ENCODE measurements at regions not wholly inside any gene's neighbourhood (a gene's known extent, or its start where the extent isn't known, plus 50 kb on each side); places are given as distances from the start of the nearest gene placed in this dataset.

GRCh38 chrX:47751670-47752069, 85.0 kb upstream of the ZNF81 start:
- H3K9me3 Mint-ChIP-seq (ENCODE audit: unreplicated experiment): no peaks in the 10 kb centered on the region
- H3K36me3 Mint-ChIP-seq (ENCODE audit: low read depth, unreplicated experiment): no peaks in the 10 kb centered on the region
- no peak overlapping the region for H3K27ac Mint-ChIP-seq (ENCODE audit: unreplicated experiment)
- peaks cover 7% of the 10 kb centered on the region for H3K4me1 Mint-ChIP-seq (ENCODE audit: unreplicated experiment)
- peak; percentile 39 for DNase-seq (ENCODE audit: low spot score)
- no peak overlapping the region for H3K4me3 Mint-ChIP-seq (ENCODE audit: unreplicated experiment)
- no peaks in the 10 kb centered on the region for H3K27me3 Mint-ChIP-seq (ENCODE audit: unreplicated experiment)
- TF ChIP-seq CTCF (IDR thresholded peaks at IDR 0.05; ENCODE audit: unreplicated experiment): no peak

GRCh38 chrX:47749185-47749967, 87.3 kb upstream of the ZNF81 start:
- DNase-seq (ENCODE audit: low spot score): no peak
- TF ChIP-seq CTCF (IDR thresholded peaks at IDR 0.05; ENCODE audit: unreplicated experiment): no peak
- no peaks in the 10 kb centered on the region for H3K9me3 Mint-ChIP-seq (ENCODE audit: unreplicated experiment)
- H3K27me3 Mint-ChIP-seq (ENCODE audit: unreplicated experiment): no peaks in the 10 kb centered on the region
- no peaks in the 10 kb centered on the region for H3K36me3 Mint-ChIP-seq (ENCODE audit: low read depth, unreplicated experiment)
- peaks cover 11% of the 10 kb centered on the region for H3K4me1 Mint-ChIP-seq (ENCODE audit: unreplicated experiment)
- no peak overlapping the region for H3K4me3 Mint-ChIP-seq (ENCODE audit: unreplicated experiment)
- H3K27ac Mint-ChIP-seq (ENCODE audit: unreplicated experiment): no peak overlapping the region

GRCh38 chrX:47748576-47748975, 88.1 kb upstream of the ZNF81 start:
- H3K36me3 Mint-ChIP-seq (ENCODE audit: low read depth, unreplicated experiment): no peaks in the 10 kb centered on the region
- peaks cover 11% of the 10 kb centered on the region for H3K4me1 Mint-ChIP-seq (ENCODE audit: unreplicated experiment)
- no peak for TF ChIP-seq CTCF (IDR thresholded peaks at IDR 0.05; ENCODE audit: unreplicated experiment)
- H3K27me3 Mint-ChIP-seq (ENCODE audit: unreplicated experiment): no peaks in the 10 kb centered on the region
- H3K4me3 Mint-ChIP-seq (ENCODE audit: unreplicated experiment): no peak overlapping the region
- H3K27ac Mint-ChIP-seq (ENCODE audit: unreplicated experiment): no peak overlapping the region
- no peak for DNase-seq (ENCODE audit: low spot score)
- no peaks in the 10 kb centered on the region for H3K9me3 Mint-ChIP-seq (ENCODE audit: unreplicated experiment)

GRCh38 chrX:47746446-47746845, 87.5 kb upstream of the UXT start:
- Mint-ChIP-seq H3K4me1 (ENCODE audit: unreplicated experiment) (peaks cover 10% of the 10 kb centered on the region), H3K36me3 (ENCODE audit: low read depth, unreplicated experiment) (no peaks in the 10 kb centered on the region), H3K27ac (ENCODE audit: unreplicated experiment) (no peak overlapping the region), H3K27me3 (ENCODE audit: unreplicated experiment) (no peaks in the 10 kb centered on the region), H3K4me3 (ENCODE audit: unreplicated experiment) (no peak overlapping the region), H3K9me3 (ENCODE audit: unreplicated experiment) (no peaks in the 10 kb centered on the region)
- TF ChIP-seq CTCF (IDR thresholded peaks at IDR 0.05; ENCODE audit: unreplicated experiment): no peak
- no peak for DNase-seq (ENCODE audit: low spot score)

- TF ChIP-seq CTCF (IDR thresholded peaks at IDR 0.05; ENCODE audit: unreplicated experiment): no peak
- DNase-seq (ENCODE audit: low spot score): no peak
- H3K36me3 Mint-ChIP-seq (ENCODE audit: low read depth, unreplicated experiment): no peaks in the 10 kb centered on the region
- no peaks in the 10 kb centered on the region for H3K9me3 Mint-ChIP-seq (ENCODE audit: unreplicated experiment)
- H3K4me1 Mint-ChIP-seq (ENCODE audit: unreplicated experiment): peaks cover 9% of the 10 kb centered on the region
- H3K27me3 Mint-ChIP-seq (ENCODE audit: unreplicated experiment): no peaks in the 10 kb centered on the region
- H3K27ac Mint-ChIP-seq (ENCODE audit: unreplicated experiment): no peak overlapping the region
- peak overlapping the region; percentile 67 for H3K4me3 Mint-ChIP-seq (ENCODE audit: unreplicated experiment)
Observed at GRCh38 chrX:47745416-47745815, 86.4 kb upstream of the UXT start.
